GM12878 (cell line): ENCODE measurements at regions not wholly inside any gene's neighbourhood (a gene's known extent, or its start where the extent isn't known, plus 50 kb on each side); places are given as distances from the start of the nearest gene placed in this dataset.

Experiments
- CTCF ChIP-seq, 3 experiments: IDR thresholded peaks in 2 of 3; conservative IDR thresholded peaks in 1 of 3; 2 replicates each; pipeline ENCODE4 v1.5.1; 2011; ENCODE audit warnings: low read depth in 3 of 3, low read length in 3 of 3, mild to moderate bottlenecking in 3 of 3, control low read depth in 2 of 3, moderate library complexity in 2 of 3, inconsistent platforms in 1 of 3, mixed read lengths in 1 of 3; ENCODE audit not compliant: control insufficient read depth in 2 of 3, insufficient read depth in 1 of 3; ENCODE audit errors: extremely low read depth in 1 of 3
- EZH2 ChIP-seq: IDR thresholded peaks from 2 replicates; pipeline ENCODE4 v1.6.1; 2012; ENCODE audit warnings: low read depth, mild to moderate bottlenecking, control low read depth, inconsistent platforms, low read length, borderline replicate concordance; ENCODE audit not compliant: control insufficient read depth
- POLR2A ChIP-seq: IDR thresholded peaks from 2 replicates; pipeline ENCODE4 v1.6.1; 2011; ENCODE audit warnings: low read depth, mild to moderate bottlenecking, low read length
- TF ChIP-seq, protein P1 (sequence below): IDR thresholded peaks from 2 replicates; pipeline ENCODE4 v1.6.1; 2011; ENCODE audit warnings: mild to moderate bottlenecking, low read depth, low read length, moderate library complexity; ENCODE audit not compliant: insufficient replicate concordance

GRCh38 chr6:105943514-105943913, 142.6 kb upstream of the PRDM1 start:
- TF ChIP-seq CTCF (IDR thresholded peaks at IDR 0.05 in 2 of 3, conservative IDR thresholded peaks at IDR 0.05 in 1 of 3; ENCODE audit: control insufficient read depth in 2 of 3, extremely low read depth in 1 of 3, insufficient read depth in 1 of 3, low read depth in 3 of 3, low read length in 3 of 3) = no peak
- no peak for TF ChIP-seq EZH2
- no peak for TF ChIP-seq POLR2A
- TF ChIP-seq, protein P1, sequence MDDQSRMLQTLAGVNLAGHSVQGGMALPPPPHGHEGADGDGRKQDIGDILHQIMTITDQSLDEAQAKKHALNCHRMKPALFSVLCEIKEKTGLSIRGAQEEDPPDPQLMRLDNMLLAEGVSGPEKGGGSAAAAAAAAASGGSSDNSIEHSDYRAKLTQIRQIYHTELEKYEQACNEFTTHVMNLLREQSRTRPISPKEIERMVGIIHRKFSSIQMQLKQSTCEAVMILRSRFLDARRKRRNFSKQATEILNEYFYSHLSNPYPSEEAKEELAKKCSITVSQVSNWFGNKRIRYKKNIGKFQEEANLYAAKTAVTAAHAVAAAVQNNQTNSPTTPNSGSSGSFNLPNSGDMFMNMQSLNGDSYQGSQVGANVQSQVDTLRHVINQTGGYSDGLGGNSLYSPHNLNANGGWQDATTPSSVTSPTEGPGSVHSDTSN = no peak
